Heart right ventricle (tissue), 16 donors: ENCODE measurements at regions not wholly inside any gene's neighbourhood (a gene's known extent, or its start where the extent isn't known, plus 50 kb on each side); places are given as distances from the start of the nearest gene placed in this dataset.
"Not testable (repeated sequence)": the region's sequence is repeated elsewhere in the genome, so short reads cannot be mapped to it uniquely, and the experiment has no call there.

Experiments
- ATAC-seq, 8 donors: fragments of 200-7000 bp; cut with Tn5 transposase; one replicate each; pipeline ENCODE4 v1.9.1; 2020; ENCODE audit warnings: mild to moderate bottlenecking in 8 of 8, moderate library complexity in 8 of 8, moderate number of reproducible peaks in 1 of 8
- DNase-seq, 2 donors: peaks; one replicate each; pipeline ENCODE4 v3.0.0-alpha.2; 2020
- H3K27ac ChIP-seq, 10 donors: fragments of 200-600 bp; sonication (generic) in 2 of 10; one replicate each; pipeline versions ENCODE4 v1.5.0 to v1.8.0; 2020 to 2022; ENCODE audit warnings: mild to moderate bottlenecking in 3 of 10
- H3K27me3 ChIP-seq, 7 donors: fragments of 200-600 bp; one replicate each; pipeline ENCODE4 v1.8.0; 2021 to 2022; ENCODE audit warnings: mild to moderate bottlenecking in 2 of 7
- H3K36me3 ChIP-seq, 9 donors: fragments of 200-600 bp; sonication (generic) in 1 of 9; one replicate each; pipeline versions ENCODE4 v1.5.0 to v1.8.0; 2020 to 2022; ENCODE audit warnings: mild to moderate bottlenecking in 2 of 9
- H3K4me1 ChIP-seq, 9 donors: fragments of 200-600 bp; sonication (generic) in 1 of 9; one replicate each; pipeline versions ENCODE4 v1.5.0 to v1.8.0; 2020 to 2022; ENCODE audit warnings: mild to moderate bottlenecking in 4 of 9
- H3K4me3 ChIP-seq, 10 donors: fragments of 200-600 bp; sonication (generic) in 2 of 10; one replicate each; pipeline versions ENCODE4 v1.5.0 to v1.8.0; 2020 to 2022; ENCODE audit warnings: mild to moderate bottlenecking in 7 of 10, moderate library complexity in 2 of 10
- H3K9me3 ChIP-seq, 11 donors: fragments of 200-600 bp in 10 of 11; sonication (generic) in 2 of 11; one replicate each; pipeline versions ENCODE4 v1.5.0 to v1.8.0; 2013 to 2022; ENCODE audit warnings: mild to moderate bottlenecking in 2 of 11, control low read depth in 1 of 11, moderate library complexity in 1 of 11
- CTCF ChIP-seq, 9 donors: fragments of 200-600 bp; sonication (generic) in 2 of 9; IDR thresholded peaks; one replicate each; pipeline versions ENCODE4 v1.5.0 to v1.8.0; 2021 to 2022; ENCODE audit warnings: antibody characterized with exemption in 9 of 9, mild to moderate bottlenecking in 5 of 9, moderate library complexity in 1 of 9
- WGBS, 2 donors: extraction: QIAGEN DNeasy Blood & Tissue Kit; methylation state at CpG; one replicate each; pipeline ENCODE4 v1.1.7; 2013; ENCODE audit warnings: inconsistent platforms in 1 of 2; 5-methylcytosine and 5-hydroxymethylcytosine counted together
- intact Hi-C, 10 donors: fragments of 100-400 bp; cut with DNase I; formaldehyde crosslinking; loops; one replicate each; pipeline versions ENCODE4 v1.11.1 to v1.14.2; 2022
- donor health status: Arrhythmogenic right ventricular cardiomyopathy.
- donor health status: ischemic (EF 13 %, LVEDD 7.1; RV severe dilation, severe dysfunction).
- donor health status: healthy with polysubstance abuse.
- donor health status: DM: no; HTN: yes; CAD: no.
- donor health status: DM: no; HTN: no; CAD: no.
- donor health status: ischemic (EF 25% LVEDD 6.9; RV normal size, moderate dysfunction).
- donor health status: ischemic (EF 25% LVEDD 5.7; RV mildly dilated, moderate dysfunction).
- donor health status: healthy.
- donor health status: DM: yes; HTN: yes; CAD: no.
- donor health status: Ischemic cardiomyopathy.
- donor health status: ischemic (EF 35%, LVEDD 5.7; RV mildly dilated, moderate dysfunction).
- donor health status: nonischemic (EF 11% LVEDD 7.7; RV severe dilation, severe dysfunction).
- donor health status: DM: yes; HTN: yes; CAD: no.
- donor health status: PGD.
- donor health status: ischemic (EF 29% LVEDD 5.4; RV normal size, mild dysfunction).
- donor health status: nonischemic (EF 23%, LVEDD 6.1; RV moderate dilation, normal function).

DNA sequence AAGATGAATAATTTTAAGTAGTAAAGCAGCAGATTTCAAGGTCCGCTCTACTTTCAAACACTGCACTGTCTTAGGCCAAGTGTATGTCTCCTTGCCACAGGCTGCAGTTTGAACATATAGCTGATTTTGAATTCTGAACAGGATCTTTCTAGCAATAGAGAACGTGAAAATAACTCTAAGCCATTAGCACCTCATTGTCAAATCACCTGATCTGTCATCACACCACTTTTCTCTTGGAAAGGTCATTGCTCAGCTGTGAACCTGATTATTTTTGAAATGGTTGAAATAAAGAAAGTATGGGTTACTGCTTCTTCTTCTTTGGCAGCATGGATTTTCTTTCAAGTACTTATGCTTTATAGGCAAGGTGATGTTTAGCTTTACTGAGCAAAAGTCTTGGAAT lies 357.0 kb upstream of the RORB start:
- H3K4me3 ChIP-seq = no peak overlapping the region
- H3K4me1 ChIP-seq = no peaks in the 10 kb centered on the region
- no peaks in the 10 kb centered on the region for H3K27me3 ChIP-seq
- 49 to 53% methylated on average over 2 of the region's 2 CpGs for WGBS, 2 donors
- intact Hi-C loops = no loop called here
- TF ChIP-seq CTCF (IDR thresholded peaks at IDR 0.05) = no peak
- H3K36me3 ChIP-seq = no peaks in the 10 kb centered on the region
- no peak for DNase-seq
- H3K9me3 ChIP-seq = peaks cover 0 to 8% (median 0%) of the 10 kb centered on the region in 11 donors
- H3K27ac ChIP-seq = no peak overlapping the region
- no peak for ATAC-seq

DNA sequence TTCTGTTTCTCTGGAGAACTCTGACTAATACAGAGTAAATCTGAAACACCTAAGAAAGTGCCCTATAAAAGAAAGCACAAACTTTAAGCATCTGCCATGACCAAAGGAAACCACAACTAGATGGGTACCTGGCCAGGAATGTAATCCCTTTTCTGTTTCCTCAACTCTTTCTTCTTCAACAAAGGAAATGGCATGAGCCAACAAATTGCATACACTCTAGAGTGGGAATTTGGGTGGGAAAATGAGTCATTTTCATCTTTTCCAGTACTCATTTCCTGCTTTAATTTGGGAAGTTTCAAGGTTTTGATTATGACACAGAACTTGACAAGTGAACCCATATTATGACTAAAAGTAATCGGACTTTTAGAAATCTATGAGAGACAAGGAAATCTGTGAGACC lies 349.2 kb upstream of the RORB start:
- no peak overlapping the region for H3K4me3 ChIP-seq
- no peaks in the 10 kb centered on the region for H3K4me1 ChIP-seq
- ATAC-seq (no peak), DNase-seq (no peak)
- peaks cover 0 to 2% (median 0%) of the 10 kb centered on the region in 11 donors for H3K9me3 ChIP-seq
- no peaks in the 10 kb centered on the region for H3K36me3 ChIP-seq
- H3K27me3 ChIP-seq = no peaks in the 10 kb centered on the region
- WGBS, 2 donors = 83 to 84% methylated on average over 1 of the region's 1 CpG
- no peak for TF ChIP-seq CTCF (IDR thresholded peaks at IDR 0.05)
- H3K27ac ChIP-seq = no peak overlapping the region
- intact Hi-C loops = no loop called here

GRCh38 chr9:74172874-74173273 lies 324.3 kb upstream of the RORB start:
- ATAC-seq (no peak), DNase-seq (no peak)
- Histone ChIP-seq H3K27me3 (no peaks in the 10 kb centered on the region), H3K4me3 (no peak overlapping the region), H3K4me1 (no peaks in the 10 kb centered on the region), H3K9me3 (peaks cover 0 to 13% (median 0%) of the 10 kb centered on the region in 11 donors), H3K36me3 (no peaks in the 10 kb centered on the region), H3K27ac (no peak overlapping the region)
- TF ChIP-seq CTCF (IDR thresholded peaks at IDR 0.05) = no peak
- WGBS, 2 donors = 75 to 76% methylated on average over 3 of the region's 3 CpGs
- intact Hi-C loops = no loop called here

- peaks cover 0 to 13% (median 0%) of the 10 kb centered on the region in 11 donors for H3K9me3 ChIP-seq
- TF ChIP-seq CTCF (IDR thresholded peaks at IDR 0.05) = no peak
- WGBS, 2 donors = 83 to 85% methylated on average over 5 of the region's 5 CpGs
- H3K27ac ChIP-seq = no peak overlapping the region
- intact Hi-C loops = no loop called here
- no peak overlapping the region for H3K4me3 ChIP-seq
- H3K27me3 ChIP-seq = no peaks in the 10 kb centered on the region
- DNase-seq = no peak
- no peak for ATAC-seq
- H3K36me3 ChIP-seq = no peaks in the 10 kb centered on the region
- H3K4me1 ChIP-seq = no peaks in the 10 kb centered on the region
These were observed 323.9 kb upstream of the RORB start for GRCh38 chr9:74173284-74173683.

DNA sequence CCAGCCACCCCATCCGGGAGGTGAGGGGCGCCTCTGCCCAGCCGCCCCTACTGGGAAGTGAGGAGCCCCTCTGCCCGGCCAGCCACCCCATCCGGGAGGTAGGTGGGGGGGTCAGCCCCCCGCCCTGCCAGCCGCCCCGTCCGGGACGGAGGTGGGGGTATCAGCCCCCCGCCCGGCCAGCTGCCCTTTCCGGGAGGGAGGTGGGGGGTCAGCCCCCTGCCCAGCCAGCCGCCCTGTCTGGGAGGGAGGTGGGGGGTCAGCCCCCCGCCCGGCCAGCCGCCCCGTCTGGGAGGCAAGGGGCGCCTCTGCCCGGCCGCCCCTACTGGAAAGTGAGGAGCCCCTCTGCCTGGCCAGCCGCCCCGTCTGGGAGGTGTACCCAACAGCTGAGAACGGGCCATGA lies 299.4 kb upstream of the RORB start:
- WGBS, 2 donors = 98% methylated on average over 21 to 22 of the region's 24 CpGs
- H3K4me1 ChIP-seq, H3K27ac ChIP-seq, H3K4me3 ChIP-seq, intact Hi-C loops, H3K36me3 ChIP-seq, DNase-seq, H3K27me3 ChIP-seq, ATAC-seq: not testable (repeated sequence)
- peaks cover 0 to 18% (median 0%) of the 10 kb centered on the region in 11 donors for H3K9me3 ChIP-seq
